GM21619 (cell line): ENCODE measurements at regions not wholly inside any gene's neighbourhood (a gene's known extent, or its start where the extent isn't known, plus 50 kb on each side); places are given as distances from the start of the nearest gene placed in this dataset.
"Not testable (repeated sequence)": the region's sequence is repeated elsewhere in the genome, so short reads cannot be mapped to it uniquely, and the experiment has no call there.

Experiments
- ATAC-seq: cut with Tn5 transposase; IDR thresholded peaks from one replicate; pipeline ENCODE4 v1.9.1; 2021; ENCODE audit not compliant: unreplicated experiment

GRCh38 chr2:595831-596592, 81.2 kb downstream of the TMEM18 start:
- ATAC-seq: no peak

GRCh38 chr2:595141-595815, 81.9 kb downstream of the TMEM18 start:
- no peak for ATAC-seq

- no peak for ATAC-seq
Observed at GRCh38 chr2:594297-594949, 82.8 kb downstream of the TMEM18 start.

- no peak for ATAC-seq
Observed at GRCh38 chr2:593356-594026, 83.7 kb downstream of the TMEM18 start.

GRCh38 chr2:592737-593136, 84.5 kb downstream of the TMEM18 start:
- no peak for ATAC-seq

GRCh38 chr2:590214-591175, 86.7 kb downstream of the TMEM18 start:
- no peak for ATAC-seq

- no peak for ATAC-seq
Observed at GRCh38 chr2:589281-590130, 87.7 kb downstream of the TMEM18 start.

- no peak for ATAC-seq
Observed at GRCh38 chr2:588074-588645, 89.0 kb downstream of the TMEM18 start.

- no peak for ATAC-seq
Observed at GRCh38 chr2:587087-587960, 89.9 kb downstream of the TMEM18 start.

- ATAC-seq: no peak
Observed at GRCh38 chr2:586641-587076, 90.5 kb downstream of the TMEM18 start.

GRCh38 chr2:584863-585823, 92.1 kb downstream of the TMEM18 start:
- peak; percentile 100 for ATAC-seq

GRCh38 chr2:583666-584065, 93.5 kb downstream of the TMEM18 start:
- ATAC-seq: no peak

GRCh38 chr2:582792-583528, 94.2 kb downstream of the TMEM18 start:
- ATAC-seq: no peak

GRCh38 chr2:582289-582688, 94.9 kb downstream of the TMEM18 start:
- ATAC-seq: not testable (repeated sequence)

GRCh38 chr2:579961-580360, 97.2 kb downstream of the TMEM18 start:
- ATAC-seq: no peak

GRCh38 chr2:579351-579886, 97.8 kb downstream of the TMEM18 start:
- no peak for ATAC-seq
